ENCODE measurements at regions not wholly inside any gene's neighbourhood (a gene's known extent, or its start where the extent isn't known, plus 50 kb on each side); places are given as distances from the start of the nearest gene placed in this dataset.

DNA sequence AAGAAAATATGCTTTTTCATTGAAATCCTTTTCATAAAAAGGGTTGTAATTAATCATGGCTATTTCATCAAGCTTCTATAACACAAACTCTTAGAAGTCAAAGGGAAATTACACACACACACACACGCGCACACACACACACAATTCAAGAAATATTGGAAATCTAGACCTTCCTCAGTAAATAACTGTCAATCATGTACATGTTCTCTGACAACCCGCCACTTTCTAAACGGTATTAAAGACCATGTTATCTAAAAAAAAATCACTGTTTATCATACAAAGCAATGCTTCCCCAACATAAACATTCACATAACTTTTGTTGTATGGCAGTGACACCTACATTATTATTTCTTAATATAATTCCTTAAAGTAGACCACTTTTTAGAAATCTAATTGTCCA lies 132.2 kb downstream of the EFNB2 start:
- H3K9me2 ChIP-seq (ENCODE audit: low read depth, low read length) = no peaks in the 10 kb centered on the region
- H3K27ac ChIP-seq (ENCODE audit: low read depth, low read length, poor library complexity, severe bottlenecking) = no peak overlapping the region
- no peaks in the 10 kb centered on the region; the same call in 1 of the 2 replicates for H3K27me3 ChIP-seq (ENCODE audit: insufficient read depth, low read length)
- H3F3A ChIP-seq (ENCODE audit: insufficient read depth, low read length) = no peaks in the 10 kb centered on the region
- no peaks in the 10 kb centered on the region for H3K79me2 ChIP-seq (ENCODE audit: insufficient read depth, low read length)
- no peak overlapping the region for H3K4me3 ChIP-seq (ENCODE audit: low read depth, low read length, poor library complexity, severe bottlenecking)
- no peak overlapping the region for H3K9ac ChIP-seq (ENCODE audit: low read length)
- TF ChIP-seq, protein P1, sequence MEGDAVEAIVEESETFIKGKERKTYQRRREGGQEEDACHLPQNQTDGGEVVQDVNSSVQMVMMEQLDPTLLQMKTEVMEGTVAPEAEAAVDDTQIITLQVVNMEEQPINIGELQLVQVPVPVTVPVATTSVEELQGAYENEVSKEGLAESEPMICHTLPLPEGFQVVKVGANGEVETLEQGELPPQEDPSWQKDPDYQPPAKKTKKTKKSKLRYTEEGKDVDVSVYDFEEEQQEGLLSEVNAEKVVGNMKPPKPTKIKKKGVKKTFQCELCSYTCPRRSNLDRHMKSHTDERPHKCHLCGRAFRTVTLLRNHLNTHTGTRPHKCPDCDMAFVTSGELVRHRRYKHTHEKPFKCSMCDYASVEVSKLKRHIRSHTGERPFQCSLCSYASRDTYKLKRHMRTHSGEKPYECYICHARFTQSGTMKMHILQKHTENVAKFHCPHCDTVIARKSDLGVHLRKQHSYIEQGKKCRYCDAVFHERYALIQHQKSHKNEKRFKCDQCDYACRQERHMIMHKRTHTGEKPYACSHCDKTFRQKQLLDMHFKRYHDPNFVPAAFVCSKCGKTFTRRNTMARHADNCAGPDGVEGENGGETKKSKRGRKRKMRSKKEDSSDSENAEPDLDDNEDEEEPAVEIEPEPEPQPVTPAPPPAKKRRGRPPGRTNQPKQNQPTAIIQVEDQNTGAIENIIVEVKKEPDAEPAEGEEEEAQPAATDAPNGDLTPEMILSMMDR (IDR thresholded peaks at IDR 0.05; ENCODE audit: low read length) = no peak
- TF ChIP-seq EZH2 (IDR thresholded peaks at IDR 0.05; ENCODE audit: borderline replicate concordance, low read length) = no peak
- H3K4me1 ChIP-seq (ENCODE audit: insufficient read depth, low read length, severe bottlenecking) = no peaks in the 10 kb centered on the region
- no peaks in the 10 kb centered on the region for H3K9me3 ChIP-seq (ENCODE audit: low read length)
- no peaks in the 10 kb centered on the region for H3K36me3 ChIP-seq (ENCODE audit: insufficient read depth, low read length)
- H3K4me2 ChIP-seq (ENCODE audit: low read length) = no peak overlapping the region
- no peak overlapping the region for H2AFZ ChIP-seq (ENCODE audit: low read length)
- H4K20me1 ChIP-seq (ENCODE audit: insufficient read depth, low read length) = no peaks in the 10 kb centered on the region

DNA sequence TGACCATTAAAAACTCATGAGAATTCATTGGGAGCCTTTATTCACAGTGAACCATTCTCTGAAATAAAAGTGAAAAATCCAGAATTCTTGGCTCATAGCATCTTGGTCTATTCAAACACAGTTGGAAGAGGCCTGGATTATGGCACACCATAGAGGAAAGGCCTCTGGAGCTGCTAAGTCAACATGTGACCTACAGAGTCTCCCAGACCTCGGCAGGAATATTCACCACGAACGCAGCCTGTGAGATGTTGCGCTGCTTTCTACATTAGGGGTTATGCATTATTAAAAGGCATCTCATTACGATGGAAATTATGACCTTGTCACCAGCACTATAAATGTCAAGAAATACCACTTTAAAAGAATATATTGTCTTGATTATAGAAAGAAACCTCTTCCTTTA lies 132.6 kb downstream of the EFNB2 start:
- Histone ChIP-seq H4K20me1 (ENCODE audit: insufficient read depth, low read length) (no peaks in the 10 kb centered on the region), H3K79me2 (ENCODE audit: insufficient read depth, low read length) (no peaks in the 10 kb centered on the region), H3K27me3 (ENCODE audit: insufficient read depth, low read length) (no peaks in the 10 kb centered on the region; the same call in 1 of the 2 replicates), H3K4me3 (ENCODE audit: low read depth, low read length, poor library complexity, severe bottlenecking) (no peak overlapping the region), H3K9ac (ENCODE audit: low read length) (no peak overlapping the region), H2AFZ (ENCODE audit: low read length) (no peak overlapping the region), H3K4me2 (ENCODE audit: low read length) (no peak overlapping the region), H3K36me3 (ENCODE audit: insufficient read depth, low read length) (no peaks in the 10 kb centered on the region), H3K9me3 (ENCODE audit: low read length) (no peaks in the 10 kb centered on the region), H3F3A (ENCODE audit: insufficient read depth, low read length) (no peaks in the 10 kb centered on the region), H3K27ac (ENCODE audit: low read depth, low read length, poor library complexity, severe bottlenecking) (no peak overlapping the region), H3K9me2 (ENCODE audit: low read depth, low read length) (no peaks in the 10 kb centered on the region), H3K4me1 (ENCODE audit: insufficient read depth, low read length, severe bottlenecking) (no peaks in the 10 kb centered on the region)
- TF ChIP-seq, protein P1 (IDR thresholded peaks at IDR 0.05; ENCODE audit: low read length) = no peak
- TF ChIP-seq EZH2 (IDR thresholded peaks at IDR 0.05; ENCODE audit: borderline replicate concordance, low read length) = no peak

- Histone ChIP-seq H3K9ac (ENCODE audit: low read length) (no peak overlapping the region), H3K4me1 (ENCODE audit: insufficient read depth, low read length, severe bottlenecking) (no peaks in the 10 kb centered on the region), H3K9me2 (ENCODE audit: low read depth, low read length) (no peaks in the 10 kb centered on the region), H3K9me3 (ENCODE audit: low read length) (no peaks in the 10 kb centered on the region), H3K27ac (ENCODE audit: low read depth, low read length, poor library complexity, severe bottlenecking) (no peak overlapping the region), H3F3A (ENCODE audit: insufficient read depth, low read length) (no peaks in the 10 kb centered on the region), H3K27me3 (ENCODE audit: insufficient read depth, low read length) (no peaks in the 10 kb centered on the region; the same call in 1 of the 2 replicates), H3K79me2 (ENCODE audit: insufficient read depth, low read length) (no peaks in the 10 kb centered on the region), H2AFZ (ENCODE audit: low read length) (no peak overlapping the region), H3K4me3 (ENCODE audit: low read depth, low read length, poor library complexity, severe bottlenecking) (no peak overlapping the region), H4K20me1 (ENCODE audit: insufficient read depth, low read length) (no peaks in the 10 kb centered on the region), H3K4me2 (ENCODE audit: low read length) (no peak overlapping the region), H3K36me3 (ENCODE audit: insufficient read depth, low read length) (no peaks in the 10 kb centered on the region)
- TF ChIP-seq, protein P1 (IDR thresholded peaks at IDR 0.05; ENCODE audit: low read length) = no peak
- TF ChIP-seq EZH2 (IDR thresholded peaks at IDR 0.05; ENCODE audit: borderline replicate concordance, low read length) = no peak
Measured at GRCh38 chr13:106401081-106401480, 134.4 kb downstream of the EFNB2 start.
